ENCODE measurements at regions not wholly inside any gene's neighbourhood (a gene's known extent, or its start where the extent isn't known, plus 50 kb on each side); places are given as distances from the start of the nearest gene placed in this dataset.

- no peak for FAIRE-seq
- Histone ChIP-seq H3K27ac (no peak overlapping the region), H3K9me3 (no peaks in the 10 kb centered on the region), H3K4me2 (no peak overlapping the region), H3K4me1 (no peaks in the 10 kb centered on the region), H3K4me3 (no peak overlapping the region)
- TF ChIP-seq HMGXB4 (CRISPR knock-in tag; IDR thresholded peaks at IDR 0.05; ENCODE audit: borderline replicate concordance) (no peak), NFE2L2 (conservative IDR thresholded peaks at IDR 0.05; ENCODE audit: low read length) (no peak)
- ChIA-PET POLR2A (no interaction called here), CTCF (no interaction called here)
- no peak for DNase-seq (ENCODE audit: low read depth in 1 of 2, low spot score in 1 of 2)
- 0% methylated on average over 1 of the region's 1 CpG for WGBS (ENCODE audit: missing lambda C conversion rate)
- no peak for ATAC-seq
Observed at GRCh38 chrX:26670521-26670920, 454.6 kb downstream of the MAGEB5 start.

- TF ChIP-seq HEYL (CRISPR knock-in tag; IDR thresholded peaks at IDR 0.05) (no peak), RNF2 (IDR thresholded peaks at IDR 0.05; ENCODE audit: borderline replicate concordance, low read depth) (no peak), MAFK (IDR thresholded peaks at IDR 0.05; ENCODE audit: partially characterized antibody) (no peak), HOXB5 (CRISPR knock-in tag; IDR thresholded peaks at IDR 0.05) (no peak), ELK1 (IDR thresholded peaks at IDR 0.05; ENCODE audit: low read depth, low read length) (no peak), ATOH8 (CRISPR knock-in tag; IDR thresholded peaks at IDR 0.05; ENCODE audit: low read depth) (no peak), MYC (IDR thresholded peaks at IDR 0.05; ENCODE audit: borderline replicate concordance, low read length) (no peak), REST (IDR thresholded peaks at IDR 0.05) (no peak), RAD21 (conservative IDR thresholded peaks at IDR 0.05 in 1 of 2, IDR thresholded peaks at IDR 0.05 in 1 of 2) (no peak), FOSB (CRISPR knock-in tag; IDR thresholded peaks at IDR 0.05) (no peak), USF2 (IDR thresholded peaks at IDR 0.05) (no peak), HOXA7 (CRISPR knock-in tag; IDR thresholded peaks at IDR 0.05) (no peak), POLR2A (IDR thresholded peaks at IDR 0.05; ENCODE audit: low read length) (no peak), EHF (CRISPR knock-in tag; IDR thresholded peaks at IDR 0.05) (no peak), ZC3H11A (IDR thresholded peaks at IDR 0.05) (no peak), HES2 (IDR thresholded peaks at IDR 0.05) (no peak), HOXB13 (CRISPR knock-in tag; IDR thresholded peaks at IDR 0.05; ENCODE audit: low read depth) (no peak)
- Histone ChIP-seq H3K27ac (no peak overlapping the region), H3K4me2 (no peak overlapping the region), H3K9me3 (no peaks in the 10 kb centered on the region), H3K4me1 (no peaks in the 10 kb centered on the region), H3K4me3 (no peak overlapping the region)
- FAIRE-seq (peak; percentile 92), DNase-seq (ENCODE audit: low read depth in 1 of 2, low spot score in 1 of 2) (no peak), ATAC-seq (no peak)
- ChIA-PET POLR2A (no interaction called here), CTCF (no interaction called here)
- 2% methylated on average over 3 of the region's 3 CpGs for WGBS (ENCODE audit: missing lambda C conversion rate)
Observed at GRCh38 chrX:26664919-26665318, 448.9 kb downstream of the MAGEB5 start.

Data from A549 (cell line).